Activated CD4-positive, CD25-positive, alpha-beta regulatory T cell treated with anti-CD3 and anti-CD28 coated beads, Interleukin-2, amount 50 U/mL, for 16 hours (primary cell): ENCODE measurements at regions not wholly inside any gene's neighbourhood (a gene's known extent, or its start where the extent isn't known, plus 50 kb on each side); places are given as distances from the start of the nearest gene placed in this dataset.

Source experiments
- DNase-seq: peaks from one replicate; pipeline ENCODE4 v3.0.0-alpha.2; 2020; ENCODE audit warnings: low read depth, low spot score

- DNase-seq, result no peak
Observed at GRCh38 chr10:43874984-43875383, 226.3 kb upstream of the ZNF32 start.

GRCh38 chr10:43873717-43874116 is 225.0 kb upstream of the ZNF32 start:
- no peak for DNase-seq

- no peak for DNase-seq
Observed at GRCh38 chr10:43872644-43873043, 224.0 kb upstream of the ZNF32 start.

- DNase-seq, result no peak
Observed at GRCh38 chr10:43871545-43871944, 222.9 kb upstream of the ZNF32 start.

GRCh38 chr10:43870968-43871439 is 222.3 kb upstream of the ZNF32 start:
- DNase-seq, result no peak

GRCh38 chr10:43869669-43870322 is 221.1 kb upstream of the ZNF32 start:
- no peak for DNase-seq

- DNase-seq, result no peak
Observed at GRCh38 chr10:43868952-43869351, 220.3 kb upstream of the ZNF32 start.

GRCh38 chr10:43867667-43868565 is 219.2 kb upstream of the ZNF32 start:
- no peak for DNase-seq

- no peak for DNase-seq
Observed at GRCh38 chr10:43867113-43867512, 218.4 kb upstream of the ZNF32 start.

- no peak for DNase-seq
Observed at GRCh38 chr10:43866712-43867111, 218.0 kb upstream of the ZNF32 start.

- no peak for DNase-seq
Observed at GRCh38 chr10:43865265-43866135, 216.8 kb upstream of the ZNF32 start.

GRCh38 chr10:43864656-43865055 is 216.0 kb upstream of the ZNF32 start:
- DNase-seq, result no peak

- DNase-seq, result no peak
Observed at GRCh38 chr10:43863859-43864591, 215.3 kb upstream of the ZNF32 start.

- DNase-seq, result no peak
Observed at GRCh38 chr10:43863270-43863669, 214.6 kb upstream of the ZNF32 start.

- DNase-seq, result no peak
Observed at GRCh38 chr10:43862756-43863155, 214.1 kb upstream of the ZNF32 start.

GRCh38 chr10:43861966-43862751 is 213.5 kb upstream of the ZNF32 start:
- no peak for DNase-seq

- DNase-seq, result no peak
Observed at GRCh38 chr10:43859016-43859525, 210.4 kb upstream of the ZNF32 start.

- DNase-seq, result no peak
Observed at GRCh38 chr10:43857931-43858315, 209.2 kb upstream of the ZNF32 start.

GRCh38 chr10:43857206-43857930 is 208.7 kb upstream of the ZNF32 start:
- no peak for DNase-seq

- DNase-seq, result no peak
Observed at GRCh38 chr10:43856299-43856698, 207.6 kb upstream of the ZNF32 start.
